Fibroblast of lung (primary cell): ENCODE measurements at regions not wholly inside any gene's neighbourhood (a gene's known extent, or its start where the extent isn't known, plus 50 kb on each side); places are given as distances from the start of the nearest gene placed in this dataset.

Source experiments
- DNase-seq, 2 donors: peaks; one replicate each; pipeline versions ENCODE4 v3.0.0 to v3.0.0-alpha.2; 2010; ENCODE audit warnings: low read depth in 2 of 2
- H2AFZ ChIP-seq: 2 replicates; pipeline ENCODE4 v1.5.1; 2012; ENCODE audit warnings: low read length, control low read depth, inconsistent platforms
- H3K27ac ChIP-seq: 2 replicates; pipeline ENCODE4 v1.5.1; 2011; ENCODE audit warnings: low read length, control low read depth; ENCODE audit not compliant: insufficient read depth
- H3K27me3 ChIP-seq: 2 replicates; pipeline ENCODE4 v1.5.1; 2011; ENCODE audit warnings: mild to moderate bottlenecking, low read length; ENCODE audit not compliant: control insufficient read depth, insufficient read depth
- H3K36me3 ChIP-seq: 2 replicates; pipeline ENCODE4 v1.5.1; 2011; ENCODE audit warnings: low read length; ENCODE audit not compliant: control insufficient read depth, insufficient read depth
- H3K4me1 ChIP-seq: 2 replicates; pipeline ENCODE4 v1.5.1; 2011; ENCODE audit warnings: low read length; ENCODE audit not compliant: control insufficient read depth, insufficient read depth; ENCODE audit errors: extremely low read depth
- H3K4me2 ChIP-seq: 2 replicates; pipeline ENCODE4 v1.5.1; 2011; ENCODE audit warnings: low read length, control low read depth; ENCODE audit not compliant: insufficient read depth; ENCODE audit errors: extremely low read depth
- H3K4me3 ChIP-seq, 4 experiments: fragments of 200-600 bp in 1 of 4; sonication (generic) in 1 of 4; replicated peaks in 1 of 4; 2 replicates each; pipeline ENCODE4 v1.5.1; 2011 to 2016; ENCODE audit warnings: low read length in 4 of 4, low read depth in 3 of 4, mild to moderate bottlenecking in 3 of 4, control low read depth in 2 of 4, inconsistent platforms in 1 of 4, mixed read lengths in 1 of 4; ENCODE audit not compliant: insufficient read depth in 1 of 4; ENCODE audit errors: control extremely low read depth in 1 of 4
- H3K79me2 ChIP-seq: 2 replicates; pipeline ENCODE4 v1.5.1; 2012; ENCODE audit warnings: mild to moderate bottlenecking, low read length, inconsistent platforms; ENCODE audit not compliant: control insufficient read depth, insufficient read depth
- H3K9ac ChIP-seq: 2 replicates; pipeline ENCODE4 v1.5.1; 2011; ENCODE audit warnings: mild to moderate bottlenecking, low read length, control low read depth; ENCODE audit not compliant: insufficient read depth
- H3K9me3 ChIP-seq: 2 replicates; pipeline ENCODE4 v1.5.1; 2012; ENCODE audit warnings: low read depth, low read length; ENCODE audit not compliant: control insufficient read depth, insufficient read depth
- H4K20me1 ChIP-seq: 2 replicates; pipeline ENCODE4 v1.5.1; 2011; ENCODE audit warnings: low read length; ENCODE audit not compliant: control insufficient read depth, insufficient read depth; ENCODE audit errors: extremely low read depth
- EZH2 ChIP-seq: IDR thresholded peaks from 2 replicates; pipeline ENCODE4 v1.5.1; 2012; ENCODE audit warnings: low read length, control low read depth, mild to moderate bottlenecking; ENCODE audit errors: missing control alignments
- TF ChIP-seq, protein P1 (sequence below), 2 donors: IDR thresholded peaks in 1 of 2; conservative IDR thresholded peaks in 1 of 2; 1 replicate in 1 of 2; 2 replicates in 1 of 2; pipeline ENCODE4 v1.5.1; 2011 to 2012; ENCODE audit warnings: low read length in 2 of 2, control low read depth in 1 of 2, inconsistent platforms in 1 of 2, low read depth in 1 of 2, mild to moderate bottlenecking in 1 of 2

DNA sequence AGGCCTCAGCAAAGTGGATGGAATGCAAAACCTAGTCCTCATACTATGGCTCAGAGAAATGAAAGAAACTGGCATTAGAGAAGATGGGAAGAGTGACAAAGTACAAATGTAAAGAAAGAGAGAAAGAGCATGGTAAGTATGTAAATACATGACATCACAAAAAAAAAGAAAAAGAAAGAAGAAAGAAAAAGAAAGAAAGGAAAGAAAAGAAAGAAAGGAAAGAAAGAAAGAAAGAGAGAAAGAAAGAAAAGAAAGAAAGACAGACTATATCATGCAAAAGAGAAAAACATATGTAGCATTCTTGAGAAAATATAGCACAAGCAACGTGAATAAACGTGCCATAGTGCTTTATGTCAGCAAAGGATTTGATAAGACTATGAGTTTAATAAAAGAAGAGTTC, 76.1 kb upstream of the CACHD1 start:
- Histone ChIP-seq H3K9ac (no peak overlapping the region), H4K20me1 (no peaks in the 10 kb centered on the region), H3K27me3 (no peaks in the 10 kb centered on the region), H3K79me2 (no peaks in the 10 kb centered on the region), H3K4me1 (no peaks in the 10 kb centered on the region), H2AFZ (no peak overlapping the region), H3K27ac (no peak overlapping the region), H3K4me2 (no peak overlapping the region), H3K36me3 (no peaks in the 10 kb centered on the region), H3K9me3 (no peaks in the 10 kb centered on the region), H3K4me3 (no peak overlapping the region)
- no peak for TF ChIP-seq EZH2
- TF ChIP-seq, protein P1, sequence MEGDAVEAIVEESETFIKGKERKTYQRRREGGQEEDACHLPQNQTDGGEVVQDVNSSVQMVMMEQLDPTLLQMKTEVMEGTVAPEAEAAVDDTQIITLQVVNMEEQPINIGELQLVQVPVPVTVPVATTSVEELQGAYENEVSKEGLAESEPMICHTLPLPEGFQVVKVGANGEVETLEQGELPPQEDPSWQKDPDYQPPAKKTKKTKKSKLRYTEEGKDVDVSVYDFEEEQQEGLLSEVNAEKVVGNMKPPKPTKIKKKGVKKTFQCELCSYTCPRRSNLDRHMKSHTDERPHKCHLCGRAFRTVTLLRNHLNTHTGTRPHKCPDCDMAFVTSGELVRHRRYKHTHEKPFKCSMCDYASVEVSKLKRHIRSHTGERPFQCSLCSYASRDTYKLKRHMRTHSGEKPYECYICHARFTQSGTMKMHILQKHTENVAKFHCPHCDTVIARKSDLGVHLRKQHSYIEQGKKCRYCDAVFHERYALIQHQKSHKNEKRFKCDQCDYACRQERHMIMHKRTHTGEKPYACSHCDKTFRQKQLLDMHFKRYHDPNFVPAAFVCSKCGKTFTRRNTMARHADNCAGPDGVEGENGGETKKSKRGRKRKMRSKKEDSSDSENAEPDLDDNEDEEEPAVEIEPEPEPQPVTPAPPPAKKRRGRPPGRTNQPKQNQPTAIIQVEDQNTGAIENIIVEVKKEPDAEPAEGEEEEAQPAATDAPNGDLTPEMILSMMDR (conservative IDR thresholded peaks at IDR 0.05 in 1 of 2, IDR thresholded peaks at IDR 0.05 in 1 of 2; ENCODE audit: low read depth in 1 of 2, low read length in 2 of 2): no peak
- DNase-seq: no peak

- no peak overlapping the region for H3K27ac ChIP-seq
- H3K4me1 ChIP-seq: no peaks in the 10 kb centered on the region
- H3K4me3 ChIP-seq: no peak overlapping the region
- no peak overlapping the region for H3K4me2 ChIP-seq
- TF ChIP-seq EZH2: no peak
- TF ChIP-seq, protein P1 (conservative IDR thresholded peaks at IDR 0.05 in 1 of 2, IDR thresholded peaks at IDR 0.05 in 1 of 2; ENCODE audit: low read depth in 1 of 2, low read length in 2 of 2): peak in 1 of 2 donors; percentile 5
- H3K9me3 ChIP-seq: no peaks in the 10 kb centered on the region
- no peaks in the 10 kb centered on the region for H3K36me3 ChIP-seq
- no peak overlapping the region for H2AFZ ChIP-seq
- H3K79me2 ChIP-seq: no peaks in the 10 kb centered on the region
- H4K20me1 ChIP-seq: no peaks in the 10 kb centered on the region
- no peaks in the 10 kb centered on the region for H3K27me3 ChIP-seq
- no peak for DNase-seq
- H3K9ac ChIP-seq: no peak overlapping the region
These were observed 73.1 kb upstream of the CACHD1 start for GRCh38 chr1:64396817-64397216.

DNA sequence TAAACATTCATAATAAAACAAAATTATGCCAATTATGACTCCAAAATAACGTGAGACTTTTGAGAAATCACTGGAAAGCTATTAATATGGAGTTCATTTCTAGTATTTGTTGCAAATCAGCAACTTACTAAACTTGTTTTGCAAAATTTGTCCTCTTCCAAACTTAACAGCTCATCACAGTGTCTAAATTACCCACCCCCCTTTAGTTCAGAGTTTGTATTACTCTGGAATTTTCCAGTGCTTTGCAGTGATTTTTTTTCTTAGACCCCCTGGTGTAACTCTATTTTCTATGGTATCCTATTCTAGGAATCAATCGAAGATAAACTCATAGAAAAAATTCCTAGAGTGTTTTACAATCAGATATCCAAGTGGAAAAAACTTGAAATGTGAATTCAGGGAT, 72.4 kb upstream of the CACHD1 start:
- Histone ChIP-seq H3K27me3 (no peaks in the 10 kb centered on the region), H2AFZ (no peak overlapping the region), H3K27ac (no peak overlapping the region), H3K4me1 (no peaks in the 10 kb centered on the region), H3K4me2 (no peak overlapping the region), H3K36me3 (no peaks in the 10 kb centered on the region), H3K4me3 (no peak overlapping the region), H3K9me3 (no peaks in the 10 kb centered on the region), H3K9ac (no peak overlapping the region), H4K20me1 (no peaks in the 10 kb centered on the region), H3K79me2 (no peaks in the 10 kb centered on the region)
- no peak for DNase-seq
- TF ChIP-seq EZH2: no peak
- TF ChIP-seq, protein P1 (conservative IDR thresholded peaks at IDR 0.05 in 1 of 2, IDR thresholded peaks at IDR 0.05 in 1 of 2; ENCODE audit: low read depth in 1 of 2, low read length in 2 of 2): no peak
